GM12878 (cell line): ENCODE measurements at regions not wholly inside any gene's neighbourhood (a gene's known extent, or its start where the extent isn't known, plus 50 kb on each side); places are given as distances from the start of the nearest gene placed in this dataset.

Source experiments
- ATAC-seq: fragments of 200-7000 bp; cut with Tn5 transposase; 3 replicates; pipeline ENCODE4 v1.9.1; 2020; ENCODE audit warnings: mild to moderate bottlenecking, moderate library complexity
- BruUV-seq: library from RNA; stranded (reverse); fragments of 400-500 nt; replicated peaks from 2 replicates; lab custom pipeline; 2021; lab: Mats Ljungman, UMichigan
- CTCF ChIA-PET: fragments of 300-600 bp; sonication (Branson Sonifier 250); formaldehyde crosslinking; extraction: SDS; loops from one replicate; lab custom pipeline; 2021; ENCODE audit warnings: inconsistent platforms; lab: Yijun Ruan, JAX
- POLR2A ChIA-PET: fragments of 350-600 bp; formaldehyde crosslinking; extraction: SDS; loops from one replicate; lab custom pipeline; 2021; ENCODE audit warnings: inconsistent platforms; lab: Charles Lee
- RAD21 ChIA-PET: fragments of 300-600 bp; sonication (Branson Sonifier 250); formaldehyde crosslinking; loops from one replicate; lab custom pipeline; 2023; ENCODE audit warnings: antibody characterized with exemption; ENCODE audit not compliant: unreplicated experiment; lab: Charles Lee
- SMC1A ChIA-PET: fragments of 300-600 bp; sonication (Branson Sonifier 250); formaldehyde crosslinking; loops from one replicate; lab custom pipeline; 2023; ENCODE audit not compliant: unreplicated experiment, uncharacterized antibody; lab: Charles Lee
- DNase-seq: peaks from one replicate; pipeline ENCODE4 v3.0.0-alpha.2; 2011; ENCODE audit warnings: low read depth, low spot score
- FAIRE-seq: peaks from 3 replicates; lab custom pipeline; 2011; peaks lifted over from hg19 to GRCh38; lab: Jason Lieb, UNC
- H2AFZ ChIP-seq: 2 replicates; pipeline ENCODE4 v1.6.0; 2011; ENCODE audit warnings: low read depth, low read length, control low read depth; ENCODE audit not compliant: control insufficient read depth
- H3K27ac ChIP-seq: 2 replicates; pipeline ENCODE4 v1.5.1; 2011; ENCODE audit warnings: control low read depth; ENCODE audit not compliant: control insufficient read depth, insufficient read depth
- H3K27me3 ChIP-seq, 2 experiments: replicated peaks in 1 of 2; 2 replicates each; pipeline versions ENCODE4 v1.6.0 to v1.6.1; 2011; ENCODE audit warnings: low read length in 1 of 2; ENCODE audit not compliant: control insufficient read depth in 2 of 2, insufficient read depth in 2 of 2
- H3K36me3 ChIP-seq, 2 experiments: 2 replicates each; pipeline ENCODE4 v1.5.1; 2011; ENCODE audit warnings: low read length in 1 of 2; ENCODE audit not compliant: control insufficient read depth in 2 of 2, insufficient read depth in 2 of 2
- H3K4me1 ChIP-seq: 2 replicates; pipeline ENCODE4 v1.6.1; 2011; ENCODE audit warnings: mild to moderate bottlenecking, low read length, moderate library complexity, mixed read lengths; ENCODE audit not compliant: control insufficient read depth, insufficient read depth
- H3K4me2 ChIP-seq: 2 replicates; pipeline ENCODE4 v1.6.0; 2011; ENCODE audit warnings: control low read depth; ENCODE audit not compliant: control insufficient read depth, insufficient read depth
- H3K4me3 ChIP-seq: fragments of 200-600 bp; sonication (generic); 2 replicates; pipeline ENCODE4 v1.5.1; 2016
- H3K79me2 ChIP-seq: 2 replicates; pipeline ENCODE4 v1.6.0; 2011; ENCODE audit warnings: low read length; ENCODE audit not compliant: control insufficient read depth, insufficient read depth
- H3K9ac ChIP-seq: 2 replicates; pipeline ENCODE4 v1.8.0; 2011; ENCODE audit warnings: low read length, control low read depth, mixed read lengths; ENCODE audit not compliant: control insufficient read depth, insufficient read depth
- H3K9me3 ChIP-seq: replicated peaks from 3 replicates; pipeline ENCODE4 v1.5.1; 2011; ENCODE audit warnings: mild to moderate bottlenecking, low read length; ENCODE audit not compliant: control insufficient read depth, insufficient read depth
- H4K20me1 ChIP-seq: 2 replicates; pipeline ENCODE4 v1.6.0; 2011; ENCODE audit not compliant: control insufficient read depth, insufficient read depth
- CBX5 ChIP-seq: sonication (generic); IDR thresholded peaks from 2 replicates; pipeline ENCODE4 v1.6.1; 2016; ENCODE audit warnings: low read depth, moderate library complexity, mild to moderate bottlenecking, inconsistent platforms
- FOXK2 ChIP-seq: fragments of 450-650 bp; IDR thresholded peaks from 2 replicates; pipeline ENCODE4 v1.6.1; 2017; ENCODE audit warnings: mild to moderate bottlenecking, moderate library complexity
- FOXM1 ChIP-seq: IDR thresholded peaks from 2 replicates; pipeline ENCODE4 v1.6.1; 2012; ENCODE audit warnings: low read depth, mild to moderate bottlenecking, inconsistent platforms, low read length, moderate library complexity
- HDAC6 ChIP-seq: fragments of 200-600 bp; sonication (generic); IDR thresholded peaks from one replicate; pipeline ENCODE4 v1.8.0; 2017; ENCODE audit warnings: antibody characterized with exemption; ENCODE audit not compliant: unreplicated experiment
- HDGF ChIP-seq: fragments of 450-650 bp; IDR thresholded peaks from 2 replicates; pipeline ENCODE4 v1.6.1; 2016; ENCODE audit warnings: antibody characterized with exemption
- MEF2A ChIP-seq: IDR thresholded peaks from 2 replicates; pipeline ENCODE4 v1.6.1; 2011; ENCODE audit warnings: low read depth, mild to moderate bottlenecking, low read length, moderate library complexity; ENCODE audit not compliant: insufficient read depth
- NFXL1 ChIP-seq: fragments of 450-650 bp; IDR thresholded peaks from 2 replicates; pipeline ENCODE4 v1.6.1; 2017; ENCODE audit warnings: antibody characterized with exemption, mild to moderate bottlenecking, borderline replicate concordance
- SMAD1 ChIP-seq: fragments of 450-650 bp; IDR thresholded peaks from 2 replicates; pipeline ENCODE4 v1.6.1; 2018; ENCODE audit warnings: mild to moderate bottlenecking, low read depth; ENCODE audit not compliant: partially characterized antibody
- STAT3 ChIP-seq: IDR thresholded peaks from 2 replicates; pipeline ENCODE4 v1.6.1; 2011; ENCODE audit warnings: low read depth, low read length, improper control_type of control experiment
- in situ Hi-C: fragments of 300-500 bp; cut with MboI; formaldehyde crosslinking; loops from 9 replicates; pipeline ENCODE4 v1.14.3; 2018; ENCODE audit warnings: mixed read lengths
- intact Hi-C: fragments of 100-400 bp; cut with micrococcal nuclease; formaldehyde crosslinking; loops from one replicate; pipeline ENCODE4 v1.14.2; 2022; ENCODE audit not compliant: unreplicated experiment
- TF ChIP-seq, protein P1 (sequence below), 3 experiments: IDR thresholded peaks in 2 of 3; conservative IDR thresholded peaks in 1 of 3; 2 replicates each; pipeline ENCODE4 v1.5.1; 2011; ENCODE audit warnings: low read depth in 3 of 3, low read length in 3 of 3, mild to moderate bottlenecking in 3 of 3, control low read depth in 2 of 3, moderate library complexity in 2 of 3, inconsistent platforms in 1 of 3, mixed read lengths in 1 of 3; ENCODE audit not compliant: control insufficient read depth in 2 of 3, insufficient read depth in 1 of 3; ENCODE audit errors: extremely low read depth in 1 of 3
- TF ChIP-seq, protein P2 (sequence below): fragments of 450-650 bp; IDR thresholded peaks from 2 replicates; pipeline ENCODE4 v1.6.1; 2017; ENCODE audit warnings: mild to moderate bottlenecking
- TF ChIP-seq, protein P3 (sequence below): IDR thresholded peaks from 2 replicates; pipeline ENCODE4 v1.6.1; 2012; ENCODE audit warnings: low read length, inconsistent platforms

DNA sequence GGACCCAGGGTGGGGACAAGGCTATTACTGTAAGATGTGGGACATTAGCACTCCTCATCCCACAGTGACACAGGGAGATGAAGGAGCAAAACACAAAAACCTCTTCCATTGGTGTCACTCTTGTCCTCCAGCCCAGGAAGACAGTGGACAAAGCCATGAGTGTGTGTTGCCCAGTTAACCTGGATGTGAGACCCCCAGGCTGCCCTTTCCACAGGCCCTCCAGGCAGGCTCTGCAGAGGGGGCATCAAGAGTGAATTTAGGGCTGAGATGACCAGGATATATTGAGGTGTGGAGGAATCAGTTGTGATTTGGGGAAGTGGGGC lies 111.3 kb downstream of the GGTLC2 start:
- RAD21 ChIA-PET, result interaction anchor here (0.9 kb wide), 1 partner anchor 199 kb away, joined by 3 read pairs; no protein-coding TSS in a partner anchor
- H4K20me1 ChIP-seq, result no peaks in the 10 kb centered on the region
- FAIRE-seq (no peak), ATAC-seq (no peak), DNase-seq (no peak)
- TF ChIP-seq NFXL1, result no peak
- no peak for TF ChIP-seq FOXM1
- TF ChIP-seq STAT3, result no peak
- TF ChIP-seq, protein P1, sequence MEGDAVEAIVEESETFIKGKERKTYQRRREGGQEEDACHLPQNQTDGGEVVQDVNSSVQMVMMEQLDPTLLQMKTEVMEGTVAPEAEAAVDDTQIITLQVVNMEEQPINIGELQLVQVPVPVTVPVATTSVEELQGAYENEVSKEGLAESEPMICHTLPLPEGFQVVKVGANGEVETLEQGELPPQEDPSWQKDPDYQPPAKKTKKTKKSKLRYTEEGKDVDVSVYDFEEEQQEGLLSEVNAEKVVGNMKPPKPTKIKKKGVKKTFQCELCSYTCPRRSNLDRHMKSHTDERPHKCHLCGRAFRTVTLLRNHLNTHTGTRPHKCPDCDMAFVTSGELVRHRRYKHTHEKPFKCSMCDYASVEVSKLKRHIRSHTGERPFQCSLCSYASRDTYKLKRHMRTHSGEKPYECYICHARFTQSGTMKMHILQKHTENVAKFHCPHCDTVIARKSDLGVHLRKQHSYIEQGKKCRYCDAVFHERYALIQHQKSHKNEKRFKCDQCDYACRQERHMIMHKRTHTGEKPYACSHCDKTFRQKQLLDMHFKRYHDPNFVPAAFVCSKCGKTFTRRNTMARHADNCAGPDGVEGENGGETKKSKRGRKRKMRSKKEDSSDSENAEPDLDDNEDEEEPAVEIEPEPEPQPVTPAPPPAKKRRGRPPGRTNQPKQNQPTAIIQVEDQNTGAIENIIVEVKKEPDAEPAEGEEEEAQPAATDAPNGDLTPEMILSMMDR (IDR thresholded peaks at IDR 0.05 in 2 of 3, conservative IDR thresholded peaks at IDR 0.05 in 1 of 3; ENCODE audit: control insufficient read depth in 2 of 3, extremely low read depth in 1 of 3, insufficient read depth in 1 of 3, low read depth in 3 of 3, low read length in 3 of 3), result no peak
- no peak for TF ChIP-seq HDGF
- TF ChIP-seq HDAC6, result no peak
- TF ChIP-seq, protein P2, sequence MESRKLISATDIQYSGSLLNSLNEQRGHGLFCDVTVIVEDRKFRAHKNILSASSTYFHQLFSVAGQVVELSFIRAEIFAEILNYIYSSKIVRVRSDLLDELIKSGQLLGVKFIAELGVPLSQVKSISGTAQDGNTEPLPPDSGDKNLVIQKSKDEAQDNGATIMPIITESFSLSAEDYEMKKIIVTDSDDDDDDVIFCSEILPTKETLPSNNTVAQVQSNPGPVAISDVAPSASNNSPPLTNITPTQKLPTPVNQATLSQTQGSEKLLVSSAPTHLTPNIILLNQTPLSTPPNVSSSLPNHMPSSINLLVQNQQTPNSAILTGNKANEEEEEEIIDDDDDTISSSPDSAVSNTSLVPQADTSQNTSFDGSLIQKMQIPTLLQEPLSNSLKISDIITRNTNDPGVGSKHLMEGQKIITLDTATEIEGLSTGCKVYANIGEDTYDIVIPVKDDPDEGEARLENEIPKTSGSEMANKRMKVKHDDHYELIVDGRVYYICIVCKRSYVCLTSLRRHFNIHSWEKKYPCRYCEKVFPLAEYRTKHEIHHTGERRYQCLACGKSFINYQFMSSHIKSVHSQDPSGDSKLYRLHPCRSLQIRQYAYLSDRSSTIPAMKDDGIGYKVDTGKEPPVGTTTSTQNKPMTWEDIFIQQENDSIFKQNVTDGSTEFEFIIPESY, result no peak
- TF ChIP-seq, protein P3, sequence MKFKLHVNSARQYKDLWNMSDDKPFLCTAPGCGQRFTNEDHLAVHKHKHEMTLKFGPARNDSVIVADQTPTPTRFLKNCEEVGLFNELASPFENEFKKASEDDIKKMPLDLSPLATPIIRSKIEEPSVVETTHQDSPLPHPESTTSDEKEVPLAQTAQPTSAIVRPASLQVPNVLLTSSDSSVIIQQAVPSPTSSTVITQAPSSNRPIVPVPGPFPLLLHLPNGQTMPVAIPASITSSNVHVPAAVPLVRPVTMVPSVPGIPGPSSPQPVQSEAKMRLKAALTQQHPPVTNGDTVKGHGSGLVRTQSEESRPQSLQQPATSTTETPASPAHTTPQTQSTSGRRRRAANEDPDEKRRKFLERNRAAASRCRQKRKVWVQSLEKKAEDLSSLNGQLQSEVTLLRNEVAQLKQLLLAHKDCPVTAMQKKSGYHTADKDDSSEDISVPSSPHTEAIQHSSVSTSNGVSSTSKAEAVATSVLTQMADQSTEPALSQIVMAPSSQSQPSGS, result no peak
- no peak for TF ChIP-seq MEF2A
- no peak for TF ChIP-seq SMAD1
- no peak for TF ChIP-seq CBX5
- no peak for TF ChIP-seq FOXK2
- in situ Hi-C loops, result no loop called here
- POLR2A ChIA-PET, result no interaction called here
- no peaks in the 10 kb centered on the region for H3K9me3 ChIP-seq
- intact Hi-C loops, result no loop called here
- no peak overlapping the region for H3K9ac ChIP-seq
- no peaks in the 10 kb centered on the region for H3K79me2 ChIP-seq
- SMC1A ChIA-PET, result interaction anchor here (0.9 to 1.7 kb wide), 2 partner anchors 10 to 433 kb away, joined by 3 to 4 read pairs; no protein-coding TSS in a partner anchor
- BruUV-seq, result no TSS peak
- no peaks in the 10 kb centered on the region for H3K36me3 ChIP-seq
- H2AFZ ChIP-seq, result no peak overlapping the region
- CTCF ChIA-PET, result interaction anchor here (2.0 to 6.7 kb wide), 3 partner anchors 10 to 202 kb away, joined by 10 to 86 read pairs (median 55); no protein-coding TSS in a partner anchor
- H3K27ac ChIP-seq, result no peak overlapping the region
- H3K27me3 ChIP-seq, result no peaks in the 10 kb centered on the region
- H3K4me3 ChIP-seq, result no peak overlapping the region
- no peaks in the 10 kb centered on the region for H3K4me1 ChIP-seq
- H3K4me2 ChIP-seq, result no peak overlapping the region
